ENCODE measurements at regions not wholly inside any gene's neighbourhood (a gene's known extent, or its start where the extent isn't known, plus 50 kb on each side); places are given as distances from the start of the nearest gene placed in this dataset.

DNA sequence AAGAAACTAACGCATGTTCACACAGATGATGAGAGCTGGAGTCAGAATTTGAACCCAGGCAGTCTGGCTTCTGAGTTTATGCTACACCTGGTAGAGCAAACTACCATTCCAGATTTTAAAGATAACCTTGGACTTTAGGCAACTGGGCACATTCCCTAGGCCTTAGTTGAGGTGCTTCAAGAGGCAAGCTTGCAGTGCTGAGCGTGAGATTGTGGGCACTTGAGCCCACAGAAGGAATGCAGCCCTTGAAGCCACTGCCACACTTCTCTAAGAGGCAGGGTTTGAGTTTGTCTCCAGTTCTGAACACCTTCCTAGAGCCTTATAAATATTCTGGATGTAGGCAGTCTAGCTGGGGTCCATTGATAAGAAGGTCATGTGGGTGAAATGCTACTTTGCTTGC, 216.1 kb upstream of the SLC14A2 start:
- TF ChIP-seq POLR2AphosphoS5 (IDR thresholded peaks at IDR 0.05; ENCODE audit: insufficient read depth, low read depth, low read length) (no peak), MYC (IDR thresholded peaks at IDR 0.05; ENCODE audit: low read depth, low read length) (no peak), POLR2A (IDR thresholded peaks at IDR 0.05; ENCODE audit: low read depth, low read length) (no peak), EZH2 (IDR thresholded peaks at IDR 0.05; ENCODE audit: borderline replicate concordance, low read depth, low read length, severe bottlenecking) (no peak), JUN (IDR thresholded peaks at IDR 0.05; ENCODE audit: borderline replicate concordance, insufficient read depth, insufficient read length, low read depth) (no peak)
- TF ChIP-seq, protein P1, sequence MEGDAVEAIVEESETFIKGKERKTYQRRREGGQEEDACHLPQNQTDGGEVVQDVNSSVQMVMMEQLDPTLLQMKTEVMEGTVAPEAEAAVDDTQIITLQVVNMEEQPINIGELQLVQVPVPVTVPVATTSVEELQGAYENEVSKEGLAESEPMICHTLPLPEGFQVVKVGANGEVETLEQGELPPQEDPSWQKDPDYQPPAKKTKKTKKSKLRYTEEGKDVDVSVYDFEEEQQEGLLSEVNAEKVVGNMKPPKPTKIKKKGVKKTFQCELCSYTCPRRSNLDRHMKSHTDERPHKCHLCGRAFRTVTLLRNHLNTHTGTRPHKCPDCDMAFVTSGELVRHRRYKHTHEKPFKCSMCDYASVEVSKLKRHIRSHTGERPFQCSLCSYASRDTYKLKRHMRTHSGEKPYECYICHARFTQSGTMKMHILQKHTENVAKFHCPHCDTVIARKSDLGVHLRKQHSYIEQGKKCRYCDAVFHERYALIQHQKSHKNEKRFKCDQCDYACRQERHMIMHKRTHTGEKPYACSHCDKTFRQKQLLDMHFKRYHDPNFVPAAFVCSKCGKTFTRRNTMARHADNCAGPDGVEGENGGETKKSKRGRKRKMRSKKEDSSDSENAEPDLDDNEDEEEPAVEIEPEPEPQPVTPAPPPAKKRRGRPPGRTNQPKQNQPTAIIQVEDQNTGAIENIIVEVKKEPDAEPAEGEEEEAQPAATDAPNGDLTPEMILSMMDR (IDR thresholded peaks at IDR 0.05; ENCODE audit: extremely low read depth in 1 of 2, insufficient read depth in 1 of 2, low read depth in 1 of 2, low read length in 2 of 2) = no peak
- TF ChIP-seq, protein P2, sequence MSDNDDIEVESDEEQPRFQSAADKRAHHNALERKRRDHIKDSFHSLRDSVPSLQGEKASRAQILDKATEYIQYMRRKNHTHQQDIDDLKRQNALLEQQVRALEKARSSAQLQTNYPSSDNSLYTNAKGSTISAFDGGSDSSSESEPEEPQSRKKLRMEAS (IDR thresholded peaks at IDR 0.05; ENCODE audit: insufficient read depth, insufficient read length) = no peak

Data from endothelial cell of umbilical vein (primary cell).